Ramos (cell line): ENCODE measurements at regions not wholly inside any gene's neighbourhood (a gene's known extent, or its start where the extent isn't known, plus 50 kb on each side); places are given as distances from the start of the nearest gene placed in this dataset.

Source experiments
- in situ Hi-C: fragments of 300-500 bp; cut with MboI; formaldehyde crosslinking; loops from one replicate; pipeline ENCODE4 v1.14.3; 2022; ENCODE audit warnings: low sequenced_read_pairs; ENCODE audit not compliant: unreplicated experiment

GRCh38 chr5:40082313-40082712, 597.4 kb upstream of the PTGER4 start:
- in situ Hi-C loops, result no loop called here

GRCh38 chr5:40080191-40080590, 599.5 kb upstream of the PTGER4 start:
- in situ Hi-C loops, result no loop called here

GRCh38 chr5:40078898-40079575, 600.7 kb upstream of the PTGER4 start:
- in situ Hi-C loops, result no loop called here

GRCh38 chr5:40074826-40075225, 604.9 kb upstream of the PTGER4 start:
- in situ Hi-C loops, result no loop called here

DNA sequence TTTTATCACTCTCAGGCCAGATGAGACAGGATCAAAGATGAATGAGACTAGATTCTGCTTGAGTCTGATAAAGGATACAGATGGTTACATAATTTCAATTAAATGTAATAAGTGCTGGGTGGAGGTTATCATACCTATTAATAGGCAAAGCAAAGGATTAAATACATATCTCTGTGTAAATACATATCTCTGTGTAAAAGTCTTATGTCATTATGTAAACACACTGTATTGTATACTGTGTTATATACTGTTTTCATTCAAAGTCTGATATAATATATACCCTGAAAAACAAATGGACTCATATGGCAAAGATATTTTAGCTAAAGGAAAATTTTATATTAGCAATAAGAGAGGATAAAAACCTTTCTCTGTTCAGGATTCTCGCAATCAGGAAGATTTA, 605.8 kb upstream of the PTGER4 start:
- in situ Hi-C loops, result no loop called here

DNA sequence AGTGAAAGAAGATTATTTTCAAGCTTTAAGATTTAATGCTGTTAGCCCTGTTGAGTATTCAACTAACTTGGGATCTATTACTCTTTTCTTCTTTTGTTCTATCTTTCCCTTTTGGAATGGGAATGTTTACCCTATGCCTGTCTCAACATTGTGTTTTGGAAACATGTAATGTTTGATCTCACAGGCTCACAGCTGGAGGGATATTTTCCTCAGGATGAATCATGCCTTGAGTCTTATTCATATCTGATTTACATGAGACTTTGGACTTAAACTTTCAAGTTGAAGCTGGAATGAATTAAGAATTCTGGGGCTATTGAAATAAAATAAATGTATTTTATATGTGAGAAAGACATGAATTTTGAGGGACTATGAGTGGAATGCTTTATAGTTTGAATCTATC, 607.8 kb upstream of the PTGER4 start:
- in situ Hi-C loops, result no loop called here

DNA sequence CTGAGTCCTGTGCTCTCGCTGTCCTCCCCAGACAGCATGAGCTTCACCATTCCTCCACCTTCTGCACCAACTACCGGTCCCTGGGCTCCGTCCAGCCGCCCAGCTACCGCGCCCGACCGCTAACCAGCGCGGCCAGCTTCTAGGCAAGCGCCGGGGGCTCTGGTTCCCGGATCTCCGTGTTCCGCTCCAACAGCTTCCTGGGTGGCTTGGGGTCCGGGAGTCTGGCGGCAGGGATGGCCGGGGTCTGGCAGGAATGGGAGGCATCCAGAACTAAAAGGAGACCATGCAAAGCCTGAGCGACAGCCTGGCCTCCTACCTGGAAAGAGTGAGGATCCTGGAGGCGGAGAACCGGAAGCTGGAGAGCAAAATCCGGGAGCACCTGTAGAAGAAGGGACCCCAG, 613.1 kb upstream of the PTGER4 start:
- in situ Hi-C loops, result no loop called here

DNA sequence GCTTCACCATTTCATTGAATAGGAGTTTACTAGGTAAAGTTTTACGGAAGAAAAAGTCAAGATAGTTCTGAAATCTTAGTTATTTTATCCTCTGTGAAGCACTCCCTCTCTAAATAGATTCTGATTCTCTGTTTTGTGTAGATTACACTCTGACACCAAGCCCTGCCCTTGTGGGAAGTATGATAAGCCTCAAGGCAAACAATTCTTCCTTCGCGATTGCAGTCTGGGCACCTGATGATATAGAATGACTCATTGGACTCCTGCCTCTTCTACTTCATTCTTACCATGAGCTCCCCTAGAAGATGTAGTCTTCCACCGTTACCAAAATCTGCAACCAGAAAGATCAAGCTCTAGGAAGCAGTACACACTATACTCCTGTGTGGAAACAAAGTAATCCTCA, 626.9 kb upstream of the PTGER4 start:
- in situ Hi-C loops, result no loop called here

DNA sequence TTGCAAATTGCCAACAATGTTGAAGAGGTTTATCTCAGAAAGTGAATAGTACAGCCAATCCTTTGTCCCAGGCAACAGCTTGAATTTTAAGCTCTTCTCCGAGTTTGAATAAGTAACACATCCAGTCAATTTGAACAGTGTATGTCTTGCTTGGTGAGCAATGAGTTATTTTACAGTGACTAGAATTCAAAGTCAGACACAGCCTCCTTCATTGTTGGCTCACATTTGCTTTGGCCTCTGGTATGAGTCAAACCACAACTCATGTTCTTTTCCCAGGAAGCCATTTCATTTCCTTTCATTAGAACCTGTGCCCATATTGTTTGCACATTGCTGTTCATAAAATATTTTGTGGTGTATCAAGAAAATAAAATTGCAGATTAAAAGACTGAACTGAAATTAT, 622.0 kb upstream of the DAB2 start:
- in situ Hi-C loops, result no loop called here

GRCh38 chr5:40045429-40045828, 620.6 kb upstream of the DAB2 start:
- in situ Hi-C loops, result no loop called here

- in situ Hi-C loops, result no loop called here
Measured at GRCh38 chr5:40043916-40044315, 619.1 kb upstream of the DAB2 start.

- in situ Hi-C loops, result no loop called here
Measured at GRCh38 chr5:40041452-40041851, 616.7 kb upstream of the DAB2 start.

- in situ Hi-C loops, result no loop called here
Measured at GRCh38 chr5:40037713-40038112, 612.9 kb upstream of the DAB2 start.

DNA sequence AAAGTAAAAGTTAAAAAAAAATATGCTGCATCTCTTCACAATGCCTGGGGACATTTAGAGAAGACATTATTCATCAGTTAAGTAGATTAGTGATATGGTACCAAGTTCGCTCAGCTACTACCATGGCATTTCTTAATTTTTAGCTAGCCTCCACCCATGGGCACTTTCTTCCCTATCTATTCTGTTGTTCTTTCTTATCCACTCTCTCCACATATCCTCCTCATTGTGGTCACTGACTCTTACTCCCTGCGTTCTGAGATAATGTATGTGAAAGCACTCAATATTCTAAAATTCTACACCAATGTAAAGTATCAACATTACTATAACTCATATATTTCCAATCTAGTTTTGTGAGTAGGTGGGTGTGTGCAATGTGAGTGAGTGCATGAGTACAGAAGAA, 609.7 kb upstream of the DAB2 start:
- in situ Hi-C loops, result no loop called here

- in situ Hi-C loops, result no loop called here
Measured at GRCh38 chr5:40033411-40033810, 608.6 kb upstream of the DAB2 start.

GRCh38 chr5:40033009-40033408, 608.2 kb upstream of the DAB2 start:
- in situ Hi-C loops, result no loop called here

DNA sequence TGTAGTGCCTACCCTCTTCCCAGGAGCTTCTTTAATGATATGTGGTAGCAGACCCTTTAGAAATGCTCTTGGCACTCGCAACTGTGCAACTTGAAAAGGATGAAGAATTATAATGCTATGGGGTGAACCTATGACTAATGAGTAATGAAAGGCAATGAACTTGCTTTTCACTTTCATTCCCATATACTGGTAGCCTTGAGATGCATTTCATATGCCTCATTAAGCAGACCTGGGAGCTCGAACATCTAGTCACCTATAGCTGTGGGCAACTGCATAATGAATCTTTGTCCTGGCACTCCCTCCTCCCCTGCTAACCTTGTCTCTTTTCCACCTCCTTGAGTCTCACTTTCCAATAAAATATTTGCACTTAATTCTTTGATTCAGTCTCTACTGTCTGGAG, 605.9 kb upstream of the DAB2 start:
- in situ Hi-C loops, result no loop called here

DNA sequence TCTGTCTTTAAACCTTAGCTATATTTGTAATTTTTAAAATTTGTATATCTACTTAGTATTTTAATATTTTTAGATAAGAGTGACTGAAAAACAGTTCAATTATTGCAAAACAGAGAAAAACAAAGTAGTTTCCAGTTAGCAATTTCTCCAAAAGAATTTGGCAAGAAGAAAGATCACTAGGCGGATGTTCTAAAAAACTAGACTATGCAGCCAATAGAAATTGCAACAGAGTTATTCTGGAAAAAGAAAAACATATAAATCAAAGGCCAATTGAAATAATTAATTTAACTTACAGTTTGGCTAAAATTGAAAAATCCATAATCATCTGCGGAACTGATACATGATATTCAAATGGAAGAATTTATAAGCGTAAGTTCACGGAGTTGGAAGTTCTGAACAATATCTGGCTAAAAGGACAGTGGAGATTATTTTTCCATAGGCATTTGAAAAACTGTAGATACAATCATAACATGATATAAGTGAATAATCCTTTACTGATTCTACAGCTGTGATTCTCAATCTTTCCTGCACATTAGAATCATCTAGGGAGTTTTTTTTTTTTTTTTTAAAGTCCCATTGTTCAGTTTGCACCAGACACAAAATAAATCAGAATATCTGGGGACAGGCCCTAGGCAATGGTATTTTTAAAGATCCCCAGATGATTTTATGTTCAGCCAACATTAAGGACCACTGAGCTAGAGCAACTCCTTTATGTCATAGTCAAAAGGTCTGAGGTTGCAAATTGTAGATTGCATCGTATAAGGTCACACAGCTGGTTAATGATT, 605.1 kb upstream of the DAB2 start:
- in situ Hi-C loops, result no loop called here

- in situ Hi-C loops, result no loop called here
Measured at GRCh38 chr5:40027400-40027799, 602.6 kb upstream of the DAB2 start.

GRCh38 chr5:40025586-40025985, 600.8 kb upstream of the DAB2 start:
- in situ Hi-C loops, result no loop called here

- in situ Hi-C loops, result no loop called here
Measured at GRCh38 chr5:40022057-40022456, 597.3 kb upstream of the DAB2 start.

- in situ Hi-C loops, result no loop called here
Measured at GRCh38 chr5:40021007-40021406, 596.2 kb upstream of the DAB2 start.
